Fibroblast of mammary gland (primary cell): ENCODE measurements at regions not wholly inside any gene's neighbourhood (a gene's known extent, or its start where the extent isn't known, plus 50 kb on each side); places are given as distances from the start of the nearest gene placed in this dataset.
"Not testable (repeated sequence)": the region's sequence is repeated elsewhere in the genome, so short reads cannot be mapped to it uniquely, and the experiment has no call there.

Source experiments
- DNase-seq: peaks from one replicate; pipeline ENCODE4 v3.0.0-alpha.2; 2010; ENCODE audit warnings: low read depth
- H3K4me3 ChIP-seq: 2 replicates; pipeline ENCODE4 v1.5.1; 2011; ENCODE audit warnings: low read depth, mild to moderate bottlenecking, low read length, moderate library complexity; ENCODE audit not compliant: control insufficient read depth
- CTCF ChIP-seq: conservative IDR thresholded peaks from 2 replicates; pipeline ENCODE4 v1.5.1; 2011; ENCODE audit warnings: low read depth, low read length, inconsistent platforms; ENCODE audit not compliant: control insufficient read depth, insufficient read depth

GRCh38 chr15:95051861-95052260 lies 820.5 kb downstream of the MCTP2 start:
- no peak overlapping the region for H3K4me3 ChIP-seq
- DNase-seq: peak; percentile 77
- TF ChIP-seq CTCF: no peak

GRCh38 chr15:95059346-95059905 lies 828.1 kb downstream of the MCTP2 start:
- H3K4me3 ChIP-seq: no peak overlapping the region
- no peak for TF ChIP-seq CTCF
- no peak for DNase-seq

GRCh38 chr15:95068701-95069521 lies 837.5 kb downstream of the MCTP2 start:
- no peak for TF ChIP-seq CTCF
- DNase-seq: peak; percentile 27
- no peak overlapping the region for H3K4me3 ChIP-seq

GRCh38 chr15:95075792-95076677 lies 844.7 kb downstream of the MCTP2 start:
- no peak for DNase-seq

GRCh38 chr15:95076678-95076990 lies 845.3 kb downstream of the MCTP2 start:
- DNase-seq: no peak
- TF ChIP-seq CTCF: no peak

More at GRCh38 chr15:95075792-95076677, 844.7 kb downstream of the MCTP2 start:
- TF ChIP-seq CTCF: no peak
- H3K4me3 ChIP-seq: no peak overlapping the region

GRCh38 chr15:95078003-95078402 lies 846.6 kb downstream of the MCTP2 start:
- no peak overlapping the region for H3K4me3 ChIP-seq
- no peak for DNase-seq
- no peak for TF ChIP-seq CTCF

More at GRCh38 chr15:95076678-95076990, 845.3 kb downstream of the MCTP2 start:
- H3K4me3 ChIP-seq: no peak overlapping the region

- not testable (repeated sequence) for H3K4me3 ChIP-seq, DNase-seq
These were observed 848.9 kb downstream of the MCTP2 start for GRCh38 chr15:95080228-95080627.
